ENCODE measurements at regions not wholly inside any gene's neighbourhood (a gene's known extent, or its start where the extent isn't known, plus 50 kb on each side); places are given as distances from the start of the nearest gene placed in this dataset.

- Histone ChIP-seq H3K9me3 (ENCODE audit: control insufficient read depth, low read depth, low read length) (no peaks in the 10 kb centered on the region), H3K14ac (ENCODE audit: insufficient read depth, low read length) (no peak overlapping the region), H3K23ac (ENCODE audit: insufficient read length, low read depth, low read length) (no peak overlapping the region), H3K79me2 (ENCODE audit: insufficient read depth, low read length) (no peaks in the 10 kb centered on the region), H4K8ac (replicated peaks; ENCODE audit: insufficient read length, low read depth, low read length) (no peak overlapping the region), H3K4ac (ENCODE audit: low read depth, low read length) (no peak overlapping the region), H3K79me1 (ENCODE audit: insufficient read depth, low read depth, low read length, poor library complexity, severe bottlenecking) (no peaks in the 10 kb centered on the region), H3K23me2 (ENCODE audit: insufficient read length, low read depth, low read length, poor library complexity, severe bottlenecking) (no peaks in the 10 kb centered on the region), H2BK120ac (ENCODE audit: low read depth, low read length, poor library complexity, severe bottlenecking) (no peak overlapping the region), H3T11ph (ENCODE audit: low read length) (no peak overlapping the region), H2AFZ (ENCODE audit: low read length) (no peak overlapping the region), H2BK15ac (ENCODE audit: low read depth, low read length) (no peak overlapping the region), H2BK20ac (ENCODE audit: low read depth, low read length, poor library complexity, severe bottlenecking) (no peak overlapping the region), H3K18ac (ENCODE audit: insufficient read length, low read depth, low read length) (no peak overlapping the region), H3K56ac (ENCODE audit: insufficient read length, low read depth, low read length) (no peak overlapping the region), H4K20me1 (ENCODE audit: control insufficient read depth, insufficient read depth, insufficient read length) (no peaks in the 10 kb centered on the region), H2BK5ac (ENCODE audit: insufficient read length, low read length) (no peak overlapping the region), H3K4me2 (ENCODE audit: insufficient read depth, insufficient read length, low read length) (no peak overlapping the region), H4K91ac (ENCODE audit: insufficient read length, low read depth, low read length) (no peak overlapping the region), H2BK12ac (ENCODE audit: insufficient read length, low read depth, low read length) (no peak overlapping the region), H3K27me3 (ENCODE audit: insufficient read depth, low read length) (no peaks in the 10 kb centered on the region; the same call in 1 of the 2 replicates), H3K27ac (ENCODE audit: insufficient read length, low read depth, low read length) (no peak overlapping the region), H2AK5ac (ENCODE audit: insufficient read length, low read length) (no peak overlapping the region), H4K5ac (ENCODE audit: insufficient read length, low read depth, low read length) (no peak overlapping the region), H3K9ac (ENCODE audit: extremely low read depth, insufficient read length, low read length) (no peak overlapping the region), H3K4me1 (ENCODE audit: insufficient read depth, low read length) (peaks cover 5% of the 10 kb centered on the region; the same call in 1 of the 2 replicates)
- WGBS (ENCODE audit: extremely low coverage, insufficient read length, low lambda C conversion rate), result no CpG with 5 or more reads among the region's 3 CpGs
- H3K27ac Mint-ChIP-seq, result no peak overlapping the region
- peaks cover 2% of the 10 kb centered on the region; the same call in 1 of the 2 replicates for H3K27me3 Mint-ChIP-seq (ENCODE audit: low read depth)
- peaks cover 8 to 13% of the 10 kb centered on the region in 2 experiments for H3K4me1 Mint-ChIP-seq
- TF ChIP-seq CTCF (conservative IDR thresholded peaks at IDR 0.05), result no peak
- 0 out of 5 replicates have a peak, but pooled peaks cover 0 to 2% of the 10 kb centered on the region in 2 experiments for H3K9me3 Mint-ChIP-seq
- no peak for DNase-seq
- H3K36me3 Mint-ChIP-seq (ENCODE audit: insufficient read depth in 1 of 3, low read depth in 3 of 3), result no peaks in the 10 kb centered on the region
- no peak overlapping the region for H3K4me3 Mint-ChIP-seq
Measured at GRCh38 chr11:122045181-122045586, 70.8 kb downstream of the BLID start.
